ENCODE measurements at regions not wholly inside any gene's neighbourhood (a gene's known extent, or its start where the extent isn't known, plus 50 kb on each side); places are given as distances from the start of the nearest gene placed in this dataset.
"Not testable (repeated sequence)": the region's sequence is repeated elsewhere in the genome, so short reads cannot be mapped to it uniquely, and the experiment has no call there.

GRCh38 chr10:4252701-4253100 is 467.7 kb upstream of the KLF6 start:
- DNase-seq: no peak

GRCh38 chr10:4250587-4250887 is 465.5 kb upstream of the KLF6 start:
- no peak for DNase-seq

- no peak for DNase-seq
Measured at GRCh38 chr10:4249841-4250586, 465.0 kb upstream of the KLF6 start.

GRCh38 chr10:4247379-4247778 is 462.4 kb upstream of the KLF6 start:
- no peak for DNase-seq

GRCh38 chr10:4246881-4247358 is 461.9 kb upstream of the KLF6 start:
- DNase-seq: no peak

GRCh38 chr10:4243651-4244050 is 458.6 kb upstream of the KLF6 start:
- DNase-seq: no peak

GRCh38 chr10:4243169-4243568 is 458.2 kb upstream of the KLF6 start:
- no peak for DNase-seq

- DNase-seq: no peak
Measured at GRCh38 chr10:4242561-4243035, 457.6 kb upstream of the KLF6 start.

- no peak for DNase-seq
Measured at GRCh38 chr10:4241724-4242345, 456.8 kb upstream of the KLF6 start.

- no peak for DNase-seq
Measured at GRCh38 chr10:4240608-4241197, 455.7 kb upstream of the KLF6 start.

- DNase-seq: no peak
Measured at GRCh38 chr10:4239186-4239585, 454.2 kb upstream of the KLF6 start.

GRCh38 chr10:4236905-4237304 is 451.9 kb upstream of the KLF6 start:
- DNase-seq: not testable (repeated sequence)

- no peak for DNase-seq
Measured at GRCh38 chr10:4234661-4235060, 449.7 kb upstream of the KLF6 start.

GRCh38 chr10:4231439-4231838 is 446.4 kb upstream of the KLF6 start:
- DNase-seq: no peak

- no peak for DNase-seq
Measured at GRCh38 chr10:4230036-4230435, 445.0 kb upstream of the KLF6 start.

- DNase-seq: no peak
Measured at GRCh38 chr10:4229106-4229505, 444.1 kb upstream of the KLF6 start.

- no peak for DNase-seq
Measured at GRCh38 chr10:4227586-4227985, 442.6 kb upstream of the KLF6 start.

GRCh38 chr10:4226941-4227540 is 442.0 kb upstream of the KLF6 start:
- DNase-seq: no peak

- DNase-seq: no peak
Measured at GRCh38 chr10:4224178-4224577, 439.2 kb upstream of the KLF6 start.

GRCh38 chr10:4221310-4221709 is 436.3 kb upstream of the KLF6 start:
- not testable (repeated sequence) for DNase-seq

GRCh38 chr10:4219901-4220300 is 434.9 kb upstream of the KLF6 start:
- DNase-seq: no peak

- no peak for DNase-seq
Measured at GRCh38 chr10:4217653-4218052, 432.6 kb upstream of the KLF6 start.

- DNase-seq: no peak
Measured at GRCh38 chr10:4217187-4217586, 432.2 kb upstream of the KLF6 start.

- no peak for DNase-seq
Measured at GRCh38 chr10:4216726-4217125, 431.7 kb upstream of the KLF6 start.

Data from NCI-H526 treated with DMSO at 0.1 percent for 48 hours (cell line).